ENCODE measurements at regions not wholly inside any gene's neighbourhood (a gene's known extent, or its start where the extent isn't known, plus 50 kb on each side); places are given as distances from the start of the nearest gene placed in this dataset.

GRCh38 chr6:85192186-85192585 is 257.7 kb upstream of the NT5E start:
- no peak for DNase-seq
- Histone ChIP-seq H3K79me2 (ENCODE audit: insufficient read depth, low read length) (no peaks in the 10 kb centered on the region), H3K14ac (ENCODE audit: insufficient read depth, low read length) (no peak overlapping the region), H2BK12ac (ENCODE audit: insufficient read length, low read depth, low read length) (no peak overlapping the region), H3K56ac (ENCODE audit: insufficient read length, low read depth, low read length) (no peak overlapping the region), H3K79me1 (ENCODE audit: insufficient read depth, low read depth, low read length, poor library complexity, severe bottlenecking) (no peaks in the 10 kb centered on the region), H3K4ac (ENCODE audit: low read depth, low read length) (no peak overlapping the region), H2BK20ac (ENCODE audit: low read depth, low read length, poor library complexity, severe bottlenecking) (no peak overlapping the region), H2BK5ac (ENCODE audit: insufficient read length, low read length) (no peak overlapping the region), H3K27ac (ENCODE audit: insufficient read length, low read depth, low read length) (no peak overlapping the region), H3T11ph (ENCODE audit: low read length) (no peak overlapping the region), H3K4me1 (ENCODE audit: insufficient read depth, low read length) (no peaks in the 10 kb centered on the region), H3K9me3 (ENCODE audit: control insufficient read depth, low read depth, low read length) (no peaks in the 10 kb centered on the region), H3K23me2 (ENCODE audit: insufficient read length, low read depth, low read length, poor library complexity, severe bottlenecking) (no peaks in the 10 kb centered on the region), H4K5ac (ENCODE audit: insufficient read length, low read depth, low read length) (no peak overlapping the region), H3K27me3 (ENCODE audit: insufficient read depth, low read length) (no peaks in the 10 kb centered on the region), H3K23ac (ENCODE audit: insufficient read length, low read depth, low read length) (no peak overlapping the region), H2BK15ac (ENCODE audit: low read depth, low read length) (no peak overlapping the region), H3K9ac (ENCODE audit: extremely low read depth, insufficient read length, low read length) (no peak overlapping the region), H2AK5ac (ENCODE audit: insufficient read length, low read length) (no peak overlapping the region), H4K91ac (ENCODE audit: insufficient read length, low read depth, low read length) (no peak overlapping the region), H3K4me2 (ENCODE audit: insufficient read depth, insufficient read length, low read length) (no peak overlapping the region), H2BK120ac (ENCODE audit: low read depth, low read length, poor library complexity, severe bottlenecking) (no peak overlapping the region), H2AFZ (ENCODE audit: low read length) (no peak overlapping the region), H3K18ac (ENCODE audit: insufficient read length, low read depth, low read length) (no peak overlapping the region), H4K20me1 (ENCODE audit: control insufficient read depth, insufficient read depth, insufficient read length) (no peaks in the 10 kb centered on the region), H4K8ac (replicated peaks; ENCODE audit: insufficient read length, low read depth, low read length) (no peak overlapping the region)
- Mint-ChIP-seq H3K4me1 (peaks cover 9 to 12% of the 10 kb centered on the region in 2 experiments), H3K36me3 (ENCODE audit: insufficient read depth in 1 of 3, low read depth in 3 of 3) (peaks cover 0 to 13% (median 5%) of the 10 kb centered on the region in 3 experiments; a peak in 3 of 7 replicates), H3K27me3 (ENCODE audit: low read depth) (no peaks in the 10 kb centered on the region; the same call in 1 of the 2 replicates), H3K27ac (no peak overlapping the region), H3K4me3 (no peak overlapping the region), H3K9me3 (peaks cover 13 to 17% of the 10 kb centered on the region in 2 experiments)
- TF ChIP-seq, protein P1, sequence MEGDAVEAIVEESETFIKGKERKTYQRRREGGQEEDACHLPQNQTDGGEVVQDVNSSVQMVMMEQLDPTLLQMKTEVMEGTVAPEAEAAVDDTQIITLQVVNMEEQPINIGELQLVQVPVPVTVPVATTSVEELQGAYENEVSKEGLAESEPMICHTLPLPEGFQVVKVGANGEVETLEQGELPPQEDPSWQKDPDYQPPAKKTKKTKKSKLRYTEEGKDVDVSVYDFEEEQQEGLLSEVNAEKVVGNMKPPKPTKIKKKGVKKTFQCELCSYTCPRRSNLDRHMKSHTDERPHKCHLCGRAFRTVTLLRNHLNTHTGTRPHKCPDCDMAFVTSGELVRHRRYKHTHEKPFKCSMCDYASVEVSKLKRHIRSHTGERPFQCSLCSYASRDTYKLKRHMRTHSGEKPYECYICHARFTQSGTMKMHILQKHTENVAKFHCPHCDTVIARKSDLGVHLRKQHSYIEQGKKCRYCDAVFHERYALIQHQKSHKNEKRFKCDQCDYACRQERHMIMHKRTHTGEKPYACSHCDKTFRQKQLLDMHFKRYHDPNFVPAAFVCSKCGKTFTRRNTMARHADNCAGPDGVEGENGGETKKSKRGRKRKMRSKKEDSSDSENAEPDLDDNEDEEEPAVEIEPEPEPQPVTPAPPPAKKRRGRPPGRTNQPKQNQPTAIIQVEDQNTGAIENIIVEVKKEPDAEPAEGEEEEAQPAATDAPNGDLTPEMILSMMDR (conservative IDR thresholded peaks at IDR 0.05), result no peak
- WGBS (ENCODE audit: extremely low coverage, insufficient read length, low lambda C conversion rate), result no CpG with 5 or more reads among the region's 1 CpG

Data from H9 (cell line).